HepG2 (cell line): ENCODE measurements at regions not wholly inside any gene's neighbourhood (a gene's known extent, or its start where the extent isn't known, plus 50 kb on each side); places are given as distances from the start of the nearest gene placed in this dataset.

ENCODE experiments used
- ATAC-seq: fragments of 200-7000 bp; cut with Tn5 transposase; 3 replicates; pipeline ENCODE4 v1.9.1; 2020; ENCODE audit warnings: mild to moderate bottlenecking, moderate library complexity
- BruUV-seq: library from RNA; stranded (reverse); fragments of 400-500 nt; replicated peaks from 2 replicates; lab custom pipeline; 2021; lab: Mats Ljungman, UMichigan
- CTCF ChIA-PET: fragments of 300-600 bp; formaldehyde crosslinking; extraction: SDS; loops from one replicate; lab custom pipeline; 2021; ENCODE audit warnings: low total read pairs, inconsistent platforms, low intra/inter-chr PET ratio; lab: Yijun Ruan, JAX
- POLR2A ChIA-PET: fragments of 350-600 bp; sonication (Branson Sonifier 250); formaldehyde crosslinking; loops from one replicate; lab custom pipeline; 2020; ENCODE audit warnings: antibody characterized with exemption, inconsistent platforms; lab: Yijun Ruan, JAX
- DNase-seq: peaks from one replicate; pipeline ENCODE4 v3.0.0-alpha.2; 2015; ENCODE audit warnings: low spot score
- FAIRE-seq: peaks from 3 replicates; lab custom pipeline; 2011; peaks lifted over from hg19 to GRCh38; lab: Jason Lieb, UNC
- H2AFZ ChIP-seq: one replicate; pipeline ENCODE4 v1.6.1; 2011; ENCODE audit warnings: low read length, inconsistent platforms
- H3K27ac ChIP-seq: fragments of 300-600 bp; 3 replicates; pipeline ENCODE4 v1.8.0; 2011; ENCODE audit warnings: mixed run types, mild to moderate bottlenecking, mixed read lengths, low read length, inconsistent platforms; ENCODE audit not compliant: insufficient read depth; ENCODE audit errors: extremely low read length
- H3K27me3 ChIP-seq, 2 experiments: fragments of 200-600 bp in 1 of 2; 2 replicates in 1 of 2; 3 replicates in 1 of 2; pipeline versions ENCODE4 v1.6.0 to v1.8.0; 2011; ENCODE audit warnings: low read length in 2 of 2, mild to moderate bottlenecking in 2 of 2, moderate library complexity in 2 of 2, inconsistent platforms in 1 of 2; ENCODE audit not compliant: insufficient read depth in 2 of 2, control insufficient read depth in 1 of 2
- H3K36me3 ChIP-seq, 2 experiments: fragments of 200-600 bp in 1 of 2; replicated peaks in 1 of 2; 2 replicates in 1 of 2; 3 replicates in 1 of 2; pipeline versions ENCODE4 v1.5.1 to v1.8.0; 2011; ENCODE audit warnings: low read length in 2 of 2, inconsistent platforms in 1 of 2; ENCODE audit not compliant: insufficient read depth in 2 of 2, control insufficient read depth in 1 of 2
- H3K4me1 ChIP-seq: 2 replicates; pipeline ENCODE4 v1.5.1; 2012; ENCODE audit warnings: low read length, inconsistent platforms; ENCODE audit not compliant: insufficient read depth
- H3K4me2 ChIP-seq: 2 replicates; pipeline ENCODE4 v1.6.0; 2011; ENCODE audit warnings: low read depth, low read length, inconsistent platforms
- H3K4me3 ChIP-seq, 3 experiments: fragments of 200-600 bp in 1 of 3; sonication (generic), shearing (Covaris generic) in 1 of 3; replicated peaks in 1 of 3; 2 replicates each; pipeline ENCODE4 v1.5.1; 2011 to 2016; ENCODE audit warnings: low read length in 3 of 3, inconsistent platforms in 2 of 3, low read depth in 2 of 3, mild to moderate bottlenecking in 2 of 3, control low read depth in 1 of 3, mixed read lengths in 1 of 3; ENCODE audit not compliant: insufficient read depth in 1 of 3
- H3K79me2 ChIP-seq: one replicate; pipeline ENCODE4 v1.6.1; 2011; ENCODE audit warnings: low read length, inconsistent platforms; ENCODE audit not compliant: insufficient read depth
- H3K9ac ChIP-seq: 2 replicates; pipeline ENCODE4 v1.6.0; 2011; ENCODE audit warnings: mild to moderate bottlenecking, low read depth, low read length, inconsistent platforms; ENCODE audit not compliant: insufficient read depth
- H3K9me3 ChIP-seq: 2 replicates; pipeline ENCODE4 v1.5.1; 2012; ENCODE audit warnings: mild to moderate bottlenecking, low read length
- H4K20me1 ChIP-seq: 2 replicates; pipeline ENCODE4 v1.6.0; 2011; ENCODE audit warnings: inconsistent platforms, mild to moderate bottlenecking, low read length, moderate library complexity; ENCODE audit not compliant: insufficient read depth
- HMGXB3 ChIP-seq: sonication (generic); formaldehyde crosslinking; IDR thresholded peaks from 2 replicates; pipeline ENCODE4 v1.4.0; 2020; ENCODE audit warnings: missing genetic modification reagents, borderline replicate concordance
- MAFF ChIP-seq: IDR thresholded peaks from 2 replicates; pipeline ENCODE4 v1.6.1; 2011; ENCODE audit warnings: low read depth, low read length, improper control_type of control experiment
- MAFK ChIP-seq, 2 experiments: IDR thresholded peaks in 1 of 2; conservative IDR thresholded peaks in 1 of 2; 2 replicates each; pipeline ENCODE4 v1.6.1; 2011; ENCODE audit warnings: improper control_type of control experiment in 2 of 2, low read length in 2 of 2
- SRF ChIP-seq: IDR thresholded peaks from 2 replicates; pipeline ENCODE4 v1.6.1; 2011; ENCODE audit warnings: mild to moderate bottlenecking, low read depth, low read length, moderate library complexity
- TEAD3 ChIP-seq: optimal IDR thresholded peaks from 2 replicates; pipeline ENCODE3; 2016; ENCODE audit warnings: borderline replicate concordance
- ZBTB38 ChIP-seq: sonication (generic); formaldehyde crosslinking; IDR thresholded peaks from 2 replicates; pipeline ENCODE4 v1.5.1; 2020; ENCODE audit warnings: mild to moderate bottlenecking, missing genetic modification reagents
- WGBS: methylation state at CpG from one replicate; pipeline ENCODE4 v1.1.6; 2017; ENCODE audit warnings: low lambda C conversion rate; 5-methylcytosine and 5-hydroxymethylcytosine counted together
- in situ Hi-C: cut with HindIII; loops from 2 replicates; pipeline ENCODE4 v1.10.0; 2017; ENCODE audit warnings: low pct_unique_long_range_greater_than_20kb; ENCODE audit not compliant: extremely low pct_ligation_motif_present
- intact Hi-C: fragments of 100-400 bp; cut with micrococcal nuclease; formaldehyde crosslinking; loops from one replicate; pipeline ENCODE4 v1.10.0; 2022; ENCODE audit not compliant: unreplicated experiment
- TF ChIP-seq, protein P1 (sequence below): sonication (generic); formaldehyde crosslinking; IDR thresholded peaks from 2 replicates; pipeline ENCODE4 v1.5.0; 2020; ENCODE audit warnings: mild to moderate bottlenecking, missing genetic modification reagents, borderline replicate concordance

DNA sequence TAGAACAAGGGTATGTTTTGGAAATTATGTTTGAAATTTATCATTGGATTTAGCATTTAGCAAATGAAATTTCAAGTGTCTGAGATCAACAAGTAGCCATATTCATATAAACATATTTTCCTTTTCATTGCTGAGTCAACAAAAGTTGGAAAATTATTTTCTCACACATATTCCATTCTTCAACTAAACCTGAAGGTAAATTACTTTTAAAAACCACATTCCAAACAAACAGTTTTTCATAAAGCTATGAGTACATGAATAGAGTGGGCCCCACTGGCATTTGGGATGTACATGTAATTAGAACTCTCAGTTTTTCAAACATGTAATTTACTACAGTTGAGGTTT is 178.3 kb upstream of the MKLN1 start:
- ChIA-PET CTCF (no interaction called here), POLR2A (no interaction called here)
- H4K20me1 ChIP-seq = no peaks in the 10 kb centered on the region
- no peak overlapping the region for H2AFZ ChIP-seq
- H3K27ac ChIP-seq = no peak overlapping the region
- in situ Hi-C loops = no loop called here
- no peak overlapping the region for H3K4me3 ChIP-seq
- DNase-seq (no peak), ATAC-seq (no peak)
- H3K4me1 ChIP-seq = peaks cover 7% of the 10 kb centered on the region; the same call in 1 of the 2 replicates
- H3K27me3 ChIP-seq = no peaks in the 10 kb centered on the region
- intact Hi-C loops = no loop called here
- no peaks in the 10 kb centered on the region for H3K9me3 ChIP-seq
- no peaks in the 10 kb centered on the region for H3K36me3 ChIP-seq
- H3K4me2 ChIP-seq = no peak overlapping the region
- BruUV-seq = no TSS peak
- TF ChIP-seq MAFF = 0 out of 2 replicates have a peak, but pooled peaks have one; percentile 13
- no peak for TF ChIP-seq ZBTB38
- TF ChIP-seq MAFK (conservative IDR thresholded peaks at IDR 0.05 in 1 of 2, IDR thresholded peaks at IDR 0.05 in 1 of 2; ENCODE audit: low read length in 2 of 2) = peak in 1 of 2 experiments; percentile 65; a peak in 3 of 4 replicates
- TF ChIP-seq, all 625 proteins: peak for 2
- H3K79me2 ChIP-seq = no peaks in the 10 kb centered on the region
- H3K9ac ChIP-seq = no peak overlapping the region
- FAIRE-seq = no peak

DNA sequence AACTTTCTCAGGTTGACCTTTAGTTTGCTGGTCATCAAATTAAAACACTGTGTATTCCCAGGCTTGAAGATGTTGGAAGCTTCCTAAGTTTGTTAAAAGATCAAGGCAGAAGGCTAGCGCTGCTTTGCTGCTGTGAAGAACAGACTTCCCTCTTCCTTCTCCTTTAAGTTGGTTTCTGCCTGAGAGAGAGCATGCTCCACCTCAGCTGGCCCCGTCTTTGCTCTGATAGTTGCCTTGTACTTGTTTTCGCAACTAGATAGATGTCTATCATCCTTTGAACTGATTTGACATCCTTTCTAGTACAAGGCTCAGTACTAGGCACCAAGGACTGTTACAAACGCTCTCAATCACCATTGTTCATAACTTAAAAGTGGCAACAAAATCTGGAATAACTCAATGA is 177.8 kb upstream of the MKLN1 start:
- no peaks in the 10 kb centered on the region for H4K20me1 ChIP-seq
- FAIRE-seq = no peak
- H3K27ac ChIP-seq = no peak overlapping the region
- H3K9ac ChIP-seq = no peak overlapping the region
- no peak for ATAC-seq
- no peak overlapping the region for H3K4me2 ChIP-seq
- no peaks in the 10 kb centered on the region for H3K36me3 ChIP-seq
- no peak overlapping the region for H2AFZ ChIP-seq
- no peaks in the 10 kb centered on the region for H3K27me3 ChIP-seq
- H3K4me1 ChIP-seq = peaks cover 7% of the 10 kb centered on the region; the same call in 1 of the 2 replicates
- no peak for DNase-seq
- intact Hi-C loops = no loop called here
- POLR2A ChIA-PET = no interaction called here
- BruUV-seq = no TSS peak
- H3K4me3 ChIP-seq = no peak overlapping the region
- TF ChIP-seq TEAD3 (no peak), HMGXB3 (CRISPR knock-in tag) (no peak), SRF (no peak)
- TF ChIP-seq, protein P1, sequence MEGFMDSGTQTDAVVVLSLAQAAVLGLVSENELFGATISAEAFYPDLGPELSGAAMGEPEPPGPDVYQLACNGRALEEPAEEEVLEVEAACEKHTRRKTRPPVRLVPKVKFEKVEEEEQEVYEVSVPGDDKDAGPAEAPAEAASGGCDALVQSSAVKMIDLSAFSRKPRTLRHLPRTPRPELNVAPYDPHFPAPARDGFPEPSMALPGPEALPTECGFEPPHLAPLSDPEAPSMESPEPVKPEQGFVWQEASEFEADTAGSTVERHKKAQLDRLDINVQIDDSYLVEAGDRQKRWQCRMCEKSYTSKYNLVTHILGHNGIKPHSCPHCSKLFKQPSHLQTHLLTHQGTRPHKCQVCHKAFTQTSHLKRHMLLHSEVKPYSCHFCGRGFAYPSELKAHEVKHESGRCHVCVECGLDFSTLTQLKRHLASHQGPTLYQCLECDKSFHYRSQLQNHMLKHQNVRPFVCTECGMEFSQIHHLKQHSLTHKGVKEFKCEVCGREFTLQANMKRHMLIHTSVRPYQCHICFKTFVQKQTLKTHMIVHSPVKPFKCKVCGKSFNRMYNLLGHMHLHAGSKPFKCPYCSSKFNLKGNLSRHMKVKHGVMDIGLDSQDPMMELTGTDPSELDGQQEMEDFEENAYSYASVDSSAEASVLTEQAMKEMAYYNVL (CRISPR knock-in tag) = no peak
- H3K79me2 ChIP-seq = no peaks in the 10 kb centered on the region
- no peaks in the 10 kb centered on the region for H3K9me3 ChIP-seq
- in situ Hi-C loops = no loop called here
- CTCF ChIA-PET = no interaction called here
- WGBS = 24% methylated on average over 4 of the region's 4 CpGs
